Keratinocyte (primary cell): ENCODE measurements at regions not wholly inside any gene's neighbourhood (a gene's known extent, or its start where the extent isn't known, plus 50 kb on each side); places are given as distances from the start of the nearest gene placed in this dataset.

ENCODE experiments used
- DNase-seq: peaks from one replicate; pipeline ENCODE4 v3.0.0-alpha.2; 2011; ENCODE audit warnings: low read depth, missing footprints, low spot score
- FAIRE-seq: peaks from 2 replicates; lab custom pipeline; 2011; peaks lifted over from hg19 to GRCh38; lab: Jason Lieb, UNC
- H2AFZ ChIP-seq: 2 replicates; pipeline ENCODE4 v1.6.0; 2012; ENCODE audit warnings: low read length, control low read depth, inconsistent platforms; ENCODE audit not compliant: control insufficient read depth
- H3K27ac ChIP-seq: 2 replicates; pipeline ENCODE4 v1.5.1; 2011; ENCODE audit warnings: low read length; ENCODE audit not compliant: control insufficient read depth, insufficient read depth
- H3K27me3 ChIP-seq: 3 replicates; pipeline ENCODE4 v1.6.0; 2011; ENCODE audit warnings: low read length; ENCODE audit not compliant: control insufficient read depth, insufficient read depth; ENCODE audit errors: extremely low read depth
- H3K36me3 ChIP-seq, 2 experiments: 2 replicates in 1 of 2; 3 replicates in 1 of 2; pipeline ENCODE4 v1.5.1; 2011; ENCODE audit warnings: low read length in 2 of 2, mild to moderate bottlenecking in 1 of 2; ENCODE audit not compliant: control insufficient read depth in 2 of 2, insufficient read depth in 2 of 2; ENCODE audit errors: extremely low read depth in 1 of 2
- H3K4me1 ChIP-seq: 3 replicates; pipeline ENCODE4 v1.5.1; 2011; ENCODE audit warnings: low read length; ENCODE audit not compliant: control insufficient read depth, insufficient read depth; ENCODE audit errors: extremely low read depth
- H3K4me2 ChIP-seq: 3 replicates; pipeline ENCODE4 v1.6.0; 2011; ENCODE audit warnings: low read depth, low read length; ENCODE audit not compliant: control insufficient read depth, insufficient read depth; ENCODE audit errors: extremely low read depth
- H3K4me3 ChIP-seq, 3 experiments: fragments of 200-600 bp in 1 of 3; sonication (generic) in 1 of 3; 2 replicates in 2 of 3; 3 replicates in 1 of 3; pipeline ENCODE4 v1.5.1; 2011 to 2016; ENCODE audit warnings: low read length in 3 of 3, mild to moderate bottlenecking in 3 of 3, control low read depth in 2 of 3, inconsistent platforms in 1 of 3, low read depth in 1 of 3, mixed read lengths in 1 of 3, mixed run types in 1 of 3, moderate library complexity in 1 of 3; ENCODE audit not compliant: control insufficient read depth in 2 of 3, insufficient read depth in 2 of 3; ENCODE audit errors: extremely low read depth in 1 of 3
- H3K79me2 ChIP-seq: 2 replicates; pipeline ENCODE4 v1.6.0; 2012; ENCODE audit warnings: low read length; ENCODE audit not compliant: control insufficient read depth, insufficient read depth
- H3K9ac ChIP-seq: 3 replicates; pipeline ENCODE4 v1.6.0; 2011; ENCODE audit warnings: low read length; ENCODE audit not compliant: control insufficient read depth, insufficient read depth; ENCODE audit errors: extremely low read depth
- H3K9me1 ChIP-seq: 3 replicates; pipeline ENCODE4 v1.6.0; 2011; ENCODE audit warnings: low read length; ENCODE audit not compliant: control insufficient read depth, insufficient read depth; ENCODE audit errors: extremely low read depth
- H3K9me3 ChIP-seq: 2 replicates; pipeline ENCODE4 v1.5.1; 2012; ENCODE audit warnings: low read depth, low read length; ENCODE audit not compliant: control insufficient read depth
- H4K20me1 ChIP-seq: 3 replicates; pipeline ENCODE4 v1.6.0; 2011; ENCODE audit warnings: low read length; ENCODE audit not compliant: control insufficient read depth, insufficient read depth; ENCODE audit errors: extremely low read depth
- EZH2 ChIP-seq: IDR thresholded peaks from one replicate; pipeline ENCODE4 v1.6.1; 2012; ENCODE audit warnings: inconsistent platforms, mild to moderate bottlenecking, low read length, moderate library complexity
- dilution Hi-C: fragments of 300-500 bp; cut with MboI; formaldehyde crosslinking; loops from one replicate; pipeline ENCODE4 v1.7.0; 2020; ENCODE audit warnings: low sequenced_read_pairs; ENCODE audit not compliant: extremely low pct_ligation_motif_present
- TF ChIP-seq, protein P1 (sequence below), 3 experiments: IDR thresholded peaks in 1 of 3; conservative IDR thresholded peaks in 1 of 3; optimal IDR thresholded peaks in 1 of 3; 2 replicates in 2 of 3; 3 replicates in 1 of 3; pipeline versions ENCODE3 to v1.5.1; 2011; ENCODE audit warnings: low read length in 3 of 3, mild to moderate bottlenecking in 3 of 3, moderate library complexity in 2 of 3, control low read depth in 1 of 3, inconsistent platforms in 1 of 3; ENCODE audit not compliant: insufficient read depth in 2 of 3; ENCODE audit errors: extremely low read depth in 1 of 3

DNA sequence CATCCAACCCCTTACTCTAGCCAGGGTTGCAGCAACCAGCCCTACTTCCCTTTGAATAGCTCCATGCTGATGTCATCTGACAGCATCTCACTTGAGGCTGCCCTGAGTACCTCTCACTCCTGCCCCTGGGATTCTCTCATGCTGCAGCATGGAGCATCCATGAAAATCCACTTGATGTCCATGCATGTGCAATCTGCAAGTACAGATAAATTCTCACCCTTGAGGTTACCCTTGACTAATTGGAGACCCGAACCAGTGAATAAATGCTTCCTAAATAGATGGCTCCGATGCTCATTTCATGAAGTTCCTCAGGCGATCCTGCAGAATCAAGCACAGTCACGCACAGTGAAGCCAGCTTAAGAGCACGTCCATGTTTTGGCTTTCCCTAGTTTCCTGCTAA, 298.3 kb downstream of the RBM43 start:
- no peak overlapping the region for H3K9ac ChIP-seq
- H2AFZ ChIP-seq = no peak overlapping the region
- H3K27ac ChIP-seq = no peak overlapping the region
- dilution Hi-C loops = no loop called here
- no peaks in the 10 kb centered on the region for H3K36me3 ChIP-seq
- no peak overlapping the region for H3K4me2 ChIP-seq
- H3K4me3 ChIP-seq = no peak overlapping the region
- no peaks in the 10 kb centered on the region for H4K20me1 ChIP-seq
- no peaks in the 10 kb centered on the region for H3K27me3 ChIP-seq
- no peaks in the 10 kb centered on the region for H3K9me3 ChIP-seq
- no peaks in the 10 kb centered on the region for H3K79me2 ChIP-seq
- TF ChIP-seq EZH2 = no peak
- TF ChIP-seq, protein P1, sequence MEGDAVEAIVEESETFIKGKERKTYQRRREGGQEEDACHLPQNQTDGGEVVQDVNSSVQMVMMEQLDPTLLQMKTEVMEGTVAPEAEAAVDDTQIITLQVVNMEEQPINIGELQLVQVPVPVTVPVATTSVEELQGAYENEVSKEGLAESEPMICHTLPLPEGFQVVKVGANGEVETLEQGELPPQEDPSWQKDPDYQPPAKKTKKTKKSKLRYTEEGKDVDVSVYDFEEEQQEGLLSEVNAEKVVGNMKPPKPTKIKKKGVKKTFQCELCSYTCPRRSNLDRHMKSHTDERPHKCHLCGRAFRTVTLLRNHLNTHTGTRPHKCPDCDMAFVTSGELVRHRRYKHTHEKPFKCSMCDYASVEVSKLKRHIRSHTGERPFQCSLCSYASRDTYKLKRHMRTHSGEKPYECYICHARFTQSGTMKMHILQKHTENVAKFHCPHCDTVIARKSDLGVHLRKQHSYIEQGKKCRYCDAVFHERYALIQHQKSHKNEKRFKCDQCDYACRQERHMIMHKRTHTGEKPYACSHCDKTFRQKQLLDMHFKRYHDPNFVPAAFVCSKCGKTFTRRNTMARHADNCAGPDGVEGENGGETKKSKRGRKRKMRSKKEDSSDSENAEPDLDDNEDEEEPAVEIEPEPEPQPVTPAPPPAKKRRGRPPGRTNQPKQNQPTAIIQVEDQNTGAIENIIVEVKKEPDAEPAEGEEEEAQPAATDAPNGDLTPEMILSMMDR (optimal IDR thresholded peaks at IDR 0.05 in 1 of 3, IDR thresholded peaks at IDR 0.05 in 1 of 3, conservative IDR thresholded peaks at IDR 0.05 in 1 of 3; ENCODE audit: extremely low read depth in 1 of 3, insufficient read depth in 2 of 3, low read length in 3 of 3) = no peak
- H3K9me1 ChIP-seq = no peaks in the 10 kb centered on the region
- no peak for DNase-seq
- FAIRE-seq = no peak
- H3K4me1 ChIP-seq = no peaks in the 10 kb centered on the region

DNA sequence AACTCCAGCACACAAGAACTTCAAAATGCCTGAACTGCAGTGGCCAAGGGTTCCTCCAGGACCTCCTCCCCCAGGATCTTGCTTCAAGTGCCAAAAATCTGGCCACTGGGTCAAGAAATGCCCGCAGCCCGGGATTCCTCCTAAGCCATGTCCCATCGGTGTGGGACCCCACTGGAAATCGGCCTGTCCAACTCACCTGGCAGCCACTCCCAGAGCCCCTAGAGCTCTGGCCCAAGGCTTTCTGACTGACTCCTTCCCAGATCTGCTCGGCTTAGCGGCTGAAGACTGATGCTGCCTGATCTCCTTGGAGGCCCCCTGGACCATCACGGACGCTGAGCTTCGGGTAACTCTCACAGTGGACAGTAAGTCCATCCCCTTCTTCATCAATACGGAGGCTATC, 306.4 kb downstream of the RBM43 start:
- H3K4me3 ChIP-seq = no peak overlapping the region
- no peak overlapping the region for H3K27ac ChIP-seq
- dilution Hi-C loops = no loop called here
- TF ChIP-seq, protein P1 (optimal IDR thresholded peaks at IDR 0.05 in 1 of 3, IDR thresholded peaks at IDR 0.05 in 1 of 3, conservative IDR thresholded peaks at IDR 0.05 in 1 of 3; ENCODE audit: extremely low read depth in 1 of 3, insufficient read depth in 2 of 3, low read length in 3 of 3) = no peak
- no peak for TF ChIP-seq EZH2
- no peak overlapping the region for H3K4me2 ChIP-seq
- no peaks in the 10 kb centered on the region for H3K4me1 ChIP-seq
- H3K79me2 ChIP-seq = no peaks in the 10 kb centered on the region
- no peaks in the 10 kb centered on the region for H3K27me3 ChIP-seq
- H4K20me1 ChIP-seq = no peaks in the 10 kb centered on the region
- H3K36me3 ChIP-seq = no peaks in the 10 kb centered on the region
- H3K9me1 ChIP-seq = no peaks in the 10 kb centered on the region
- DNase-seq (no peak), FAIRE-seq (no peak)
- H3K9ac ChIP-seq = no peak overlapping the region
- no peaks in the 10 kb centered on the region for H3K9me3 ChIP-seq
- no peak overlapping the region for H2AFZ ChIP-seq
